ENCODE measurements at regions not wholly inside any gene's neighbourhood (a gene's known extent, or its start where the extent isn't known, plus 50 kb on each side); places are given as distances from the start of the nearest gene placed in this dataset.
"Not testable (repeated sequence)": the region's sequence is repeated elsewhere in the genome, so short reads cannot be mapped to it uniquely, and the experiment has no call there.

GRCh38 chr1:165147799-165148198 is 208.7 kb downstream of the LMX1A start:
- in situ Hi-C loops (cut with HindIII; ENCODE audit: low sequenced_read_pairs), result loop anchor here (10.0 kb wide), 1 partner anchor 217 kb away; no protein-coding TSS in a partner anchor

- in situ Hi-C loops (cut with HindIII; ENCODE audit: low sequenced_read_pairs), result loop anchor here (10.0 kb wide), 1 partner anchor 220 kb away; no protein-coding TSS in a partner anchor
Observed at GRCh38 chr1:165144757-165145397, 211.6 kb downstream of the LMX1A start.

- in situ Hi-C loops (cut with HindIII; ENCODE audit: low sequenced_read_pairs), result loop anchor here (10.0 kb wide), 1 partner anchor 221 kb away; no protein-coding TSS in a partner anchor
Observed at GRCh38 chr1:165143437-165144065, 213.0 kb downstream of the LMX1A start.

- in situ Hi-C loops (cut with HindIII; ENCODE audit: low sequenced_read_pairs), result no loop called here
Observed at GRCh38 chr1:165138960-165139359, 217.6 kb downstream of the LMX1A start.

GRCh38 chr1:165137551-165138316 is 218.8 kb downstream of the LMX1A start:
- in situ Hi-C loops (cut with HindIII; ENCODE audit: low sequenced_read_pairs), result no loop called here

GRCh38 chr1:165134431-165134830 is 222.1 kb downstream of the LMX1A start:
- in situ Hi-C loops (cut with HindIII; ENCODE audit: low sequenced_read_pairs), result no loop called here

GRCh38 chr1:165129568-165130164 is 226.8 kb downstream of the LMX1A start:
- in situ Hi-C loops (cut with HindIII; ENCODE audit: low sequenced_read_pairs), result no loop called here

GRCh38 chr1:165124772-165125171 is 231.7 kb downstream of the LMX1A start:
- in situ Hi-C loops (cut with HindIII; ENCODE audit: low sequenced_read_pairs), result loop anchor here (5.0 kb wide), 1 partner anchor 82 kb away; no protein-coding TSS in a partner anchor

GRCh38 chr1:165119086-165119485 is 237.4 kb downstream of the LMX1A start:
- in situ Hi-C loops (cut with HindIII; ENCODE audit: low sequenced_read_pairs), result no loop called here

GRCh38 chr1:165117482-165117881 is 239.0 kb downstream of the LMX1A start:
- in situ Hi-C loops (cut with HindIII; ENCODE audit: low sequenced_read_pairs), result no loop called here

GRCh38 chr1:165116732-165117131 is 239.8 kb downstream of the LMX1A start:
- in situ Hi-C loops (cut with HindIII; ENCODE audit: low sequenced_read_pairs), result no loop called here

GRCh38 chr1:165116171-165116570 is 240.3 kb downstream of the LMX1A start:
- in situ Hi-C loops (cut with HindIII; ENCODE audit: low sequenced_read_pairs), result no loop called here

GRCh38 chr1:165114889-165115285 is 241.6 kb downstream of the LMX1A start:
- in situ Hi-C loops (cut with HindIII; ENCODE audit: low sequenced_read_pairs), result no loop called here

GRCh38 chr1:165114022-165114888 is 242.3 kb downstream of the LMX1A start:
- in situ Hi-C loops (cut with HindIII; ENCODE audit: low sequenced_read_pairs), result no loop called here

- in situ Hi-C loops (cut with HindIII; ENCODE audit: low sequenced_read_pairs), result no loop called here
Observed at GRCh38 chr1:165112260-165112659, 244.3 kb downstream of the LMX1A start.

GRCh38 chr1:165109013-165109412 is 247.5 kb downstream of the LMX1A start:
- in situ Hi-C loops (cut with HindIII; ENCODE audit: low sequenced_read_pairs), result no loop called here

- in situ Hi-C loops (cut with HindIII; ENCODE audit: low sequenced_read_pairs), result not testable (repeated sequence)
Observed at GRCh38 chr1:165092542-165093162, 263.9 kb downstream of the LMX1A start.

GRCh38 chr1:165080253-165080896 is 276.1 kb downstream of the LMX1A start:
- in situ Hi-C loops (cut with HindIII; ENCODE audit: low sequenced_read_pairs), result no loop called here

- in situ Hi-C loops (cut with HindIII; ENCODE audit: low sequenced_read_pairs), result no loop called here
Observed at GRCh38 chr1:165078391-165078790, 278.1 kb downstream of the LMX1A start.

Measured in endothelial cell of hepatic sinusoid (primary cell).